Tibial nerve (tissue), 4 donors: ENCODE measurements at regions not wholly inside any gene's neighbourhood (a gene's known extent, or its start where the extent isn't known, plus 50 kb on each side); places are given as distances from the start of the nearest gene placed in this dataset.

Source experiments
- EP300 ChIP-seq, 2 donors: sonication (generic); formaldehyde crosslinking; IDR thresholded peaks; one replicate each; pipeline ENCODE4 v1.6.1; 2017; ENCODE audit warnings: antibody characterized with exemption in 2 of 2, mild to moderate bottlenecking in 1 of 2
- POLR2A ChIP-seq, 2 donors: fragments of 450-650 bp; IDR thresholded peaks; one replicate each; pipeline ENCODE4 v1.6.1; 2017; ENCODE audit warnings: antibody characterized with exemption in 2 of 2, mild to moderate bottlenecking in 2 of 2, moderate library complexity in 2 of 2
- TF ChIP-seq, protein P1 (sequence below), 5 experiments: fragments of 200-600 bp in 3 of 5; fragments of 450-650 bp in 2 of 5; sonication (generic) in 3 of 5; IDR thresholded peaks; one replicate each; pipeline ENCODE4 v1.5.1; 2016 to 2019; ENCODE audit warnings: antibody characterized with exemption in 5 of 5, mild to moderate bottlenecking in 3 of 5, moderate library complexity in 2 of 5

- TF ChIP-seq, protein P1, sequence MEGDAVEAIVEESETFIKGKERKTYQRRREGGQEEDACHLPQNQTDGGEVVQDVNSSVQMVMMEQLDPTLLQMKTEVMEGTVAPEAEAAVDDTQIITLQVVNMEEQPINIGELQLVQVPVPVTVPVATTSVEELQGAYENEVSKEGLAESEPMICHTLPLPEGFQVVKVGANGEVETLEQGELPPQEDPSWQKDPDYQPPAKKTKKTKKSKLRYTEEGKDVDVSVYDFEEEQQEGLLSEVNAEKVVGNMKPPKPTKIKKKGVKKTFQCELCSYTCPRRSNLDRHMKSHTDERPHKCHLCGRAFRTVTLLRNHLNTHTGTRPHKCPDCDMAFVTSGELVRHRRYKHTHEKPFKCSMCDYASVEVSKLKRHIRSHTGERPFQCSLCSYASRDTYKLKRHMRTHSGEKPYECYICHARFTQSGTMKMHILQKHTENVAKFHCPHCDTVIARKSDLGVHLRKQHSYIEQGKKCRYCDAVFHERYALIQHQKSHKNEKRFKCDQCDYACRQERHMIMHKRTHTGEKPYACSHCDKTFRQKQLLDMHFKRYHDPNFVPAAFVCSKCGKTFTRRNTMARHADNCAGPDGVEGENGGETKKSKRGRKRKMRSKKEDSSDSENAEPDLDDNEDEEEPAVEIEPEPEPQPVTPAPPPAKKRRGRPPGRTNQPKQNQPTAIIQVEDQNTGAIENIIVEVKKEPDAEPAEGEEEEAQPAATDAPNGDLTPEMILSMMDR (IDR thresholded peaks at IDR 0.05): no peak
- TF ChIP-seq POLR2A (IDR thresholded peaks at IDR 0.05) (no peak), EP300 (IDR thresholded peaks at IDR 0.05) (no peak)
These were observed 459.5 kb downstream of the EPM2A start for GRCh38 chr6:145275787-145276186.
